ENCODE measurements at regions not wholly inside any gene's neighbourhood (a gene's known extent, or its start where the extent isn't known, plus 50 kb on each side); places are given as distances from the start of the nearest gene placed in this dataset.

DNA sequence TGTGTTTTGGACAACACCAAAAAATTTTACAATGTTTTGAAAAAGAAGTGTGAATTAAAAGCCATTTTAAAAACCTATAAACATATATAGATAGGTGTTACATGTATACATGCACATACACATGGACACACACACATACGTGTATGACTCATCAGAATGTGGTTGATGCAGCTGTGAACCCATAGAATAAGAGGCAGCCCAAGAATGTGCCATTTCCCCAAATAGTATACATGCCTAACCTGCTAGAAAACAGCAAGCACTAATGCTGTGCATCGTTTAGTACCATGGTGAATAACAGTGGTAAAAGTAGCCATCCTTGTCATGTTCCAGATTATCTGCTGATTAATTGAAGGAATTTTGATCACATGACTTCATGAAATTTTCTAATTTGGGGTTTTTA lies 149.0 kb downstream of the DSEL start:
- no peak overlapping the region for H3K4me3 ChIP-seq (replicated peaks; ENCODE audit: low read depth, low read length)
- no peak for TF ChIP-seq CTCF (IDR thresholded peaks at IDR 0.05; ENCODE audit: low read depth, low read length, missing control alignments)
- no peak for DNase-seq (ENCODE audit: extremely low read depth, low read depth)

GRCh38 chr18:67363694-67364093 lies 152.8 kb downstream of the DSEL start:
- H3K4me3 ChIP-seq (replicated peaks; ENCODE audit: low read depth, low read length): no peak overlapping the region
- DNase-seq (ENCODE audit: extremely low read depth, low read depth): no peak
- no peak for TF ChIP-seq CTCF (IDR thresholded peaks at IDR 0.05; ENCODE audit: low read depth, low read length, missing control alignments)

GRCh38 chr18:67362906-67363305 lies 153.6 kb downstream of the DSEL start:
- TF ChIP-seq CTCF (IDR thresholded peaks at IDR 0.05; ENCODE audit: low read depth, low read length, missing control alignments): no peak
- no peak for DNase-seq (ENCODE audit: extremely low read depth, low read depth)
- H3K4me3 ChIP-seq (replicated peaks; ENCODE audit: low read depth, low read length): no peak overlapping the region

- no peak for TF ChIP-seq CTCF (IDR thresholded peaks at IDR 0.05; ENCODE audit: low read depth, low read length, missing control alignments)
- H3K4me3 ChIP-seq (replicated peaks; ENCODE audit: low read depth, low read length): peak overlapping the region; percentile 28
- DNase-seq (ENCODE audit: extremely low read depth, low read depth): peak; percentile 61
Observed at GRCh38 chr18:67359873-67360838, 156.4 kb downstream of the DSEL start.

DNA sequence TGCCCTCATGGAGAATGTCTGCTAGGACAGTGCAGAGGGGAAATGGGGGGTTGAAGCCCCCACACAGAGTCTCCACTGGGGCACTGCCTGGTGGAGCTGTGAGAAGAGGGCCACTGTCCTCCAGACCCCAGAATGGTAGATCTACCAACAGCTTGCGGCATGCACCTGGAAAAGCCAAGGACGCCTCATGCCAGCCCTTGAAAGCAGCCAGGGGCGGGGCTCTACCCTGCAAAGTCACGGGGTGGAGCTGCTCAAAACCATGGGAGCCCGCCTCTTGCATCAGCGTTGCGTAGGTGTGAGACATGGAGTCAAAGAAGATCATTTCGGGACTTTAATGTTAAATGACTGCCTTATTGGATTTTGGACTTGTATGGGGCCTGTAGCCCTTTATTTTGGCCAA lies 157.6 kb downstream of the DSEL start:
- H3K4me3 ChIP-seq (replicated peaks; ENCODE audit: low read depth, low read length): no peak overlapping the region
- DNase-seq (ENCODE audit: extremely low read depth, low read depth): no peak
- no peak for TF ChIP-seq CTCF (IDR thresholded peaks at IDR 0.05; ENCODE audit: low read depth, low read length, missing control alignments)

DNA sequence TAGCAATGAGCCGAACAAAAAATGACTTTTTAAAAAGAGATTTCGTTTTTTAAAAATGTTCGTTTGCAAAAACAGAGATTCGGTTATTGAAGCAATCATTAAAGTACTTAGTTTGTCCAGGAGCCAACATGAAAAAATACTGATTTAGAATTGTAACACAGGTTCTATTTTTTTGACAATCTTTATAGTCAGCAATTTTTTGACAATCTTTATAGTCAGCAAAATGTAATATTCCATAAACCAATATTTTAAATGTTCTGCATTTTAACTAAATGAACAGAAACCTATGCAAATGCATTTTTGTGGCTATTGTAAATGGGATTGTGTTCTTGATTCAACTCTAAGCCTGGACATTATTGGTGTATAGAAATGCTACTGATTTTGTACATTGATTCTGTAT lies 161.8 kb downstream of the DSEL start:
- no peak for TF ChIP-seq CTCF (IDR thresholded peaks at IDR 0.05; ENCODE audit: low read depth, low read length, missing control alignments)
- DNase-seq (ENCODE audit: extremely low read depth, low read depth): no peak
- H3K4me3 ChIP-seq (replicated peaks; ENCODE audit: low read depth, low read length): no peak overlapping the region

Data from HFF-Myc (cell line).